ENCODE measurements at regions not wholly inside any gene's neighbourhood (a gene's known extent, or its start where the extent isn't known, plus 50 kb on each side); places are given as distances from the start of the nearest gene placed in this dataset.
A peak's percentile ranks its signal among the peaks of the same experiment; 100 is the strongest.

DNA sequence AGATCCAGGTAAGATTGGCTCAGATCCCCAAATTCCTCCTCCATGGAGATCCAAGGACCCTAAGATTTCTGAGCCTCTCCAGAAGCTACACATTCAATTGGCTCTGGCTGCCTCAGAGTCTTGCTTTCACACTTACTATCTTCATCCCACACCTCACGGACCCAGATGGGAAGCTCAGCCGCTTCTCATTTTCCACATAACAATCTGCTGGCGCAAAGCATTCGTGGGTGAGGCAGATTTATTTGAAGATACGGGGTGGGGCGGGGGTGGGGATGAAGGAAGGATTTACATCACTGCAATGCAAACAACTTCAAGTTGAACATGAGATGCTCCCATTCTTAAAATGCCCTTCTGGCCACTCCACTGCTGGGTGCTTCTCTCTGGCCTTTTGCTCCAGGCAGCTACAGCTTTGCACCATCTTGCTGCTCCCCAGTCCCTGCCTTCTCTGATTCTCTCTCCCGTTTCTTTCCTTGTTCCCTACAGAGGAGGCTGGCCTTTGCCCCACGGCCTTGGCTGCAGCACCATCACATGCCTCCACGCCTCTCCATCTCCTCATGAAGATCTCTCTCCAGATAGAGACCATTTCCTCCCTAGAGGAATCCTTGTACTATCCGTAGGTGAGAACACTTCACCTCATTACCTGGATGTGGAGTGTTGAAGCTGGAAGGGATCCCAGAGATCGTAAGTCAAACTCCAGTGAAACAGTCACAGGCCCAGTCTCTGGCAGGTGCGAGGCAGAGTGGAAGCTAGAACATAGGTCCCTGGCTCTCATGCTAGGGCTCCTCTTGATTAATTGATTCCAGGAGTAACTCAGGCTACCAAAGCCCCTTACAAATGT lies 175.9 kb downstream of the RPLP1 start:
- intact Hi-C loops (cut with DNase I) = no loop called here
- no peak for DNase-seq (ENCODE audit: low spot score)
- no peak for ATAC-seq

DNA sequence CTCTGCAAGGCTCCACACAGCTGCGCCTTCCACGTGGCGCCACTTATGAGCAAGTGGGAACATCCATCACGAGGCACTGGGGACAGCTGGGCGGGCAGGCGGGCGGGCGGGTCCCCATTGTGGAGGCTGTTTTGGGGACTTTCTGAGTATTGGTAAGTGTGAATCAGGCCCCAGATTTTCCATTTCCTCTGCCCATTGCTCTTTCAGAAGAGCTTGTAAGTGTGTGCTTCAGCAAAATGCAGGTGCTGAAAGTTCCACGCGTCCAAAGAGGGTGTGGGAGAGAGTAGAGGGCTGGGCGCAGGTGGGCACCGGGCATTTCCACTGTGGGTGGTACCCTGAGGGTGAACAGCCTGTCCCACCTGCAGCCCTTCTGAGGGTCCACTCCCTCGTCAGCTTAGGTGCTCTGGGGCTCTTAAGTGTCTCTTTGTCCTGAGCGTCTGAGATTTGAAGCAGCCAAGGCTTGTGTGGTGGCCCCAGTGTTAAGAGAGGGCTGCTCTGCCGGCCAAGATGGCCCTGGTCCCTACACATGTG lies 177.1 kb downstream of the RPLP1 start:
- no peak for ATAC-seq

DNA sequence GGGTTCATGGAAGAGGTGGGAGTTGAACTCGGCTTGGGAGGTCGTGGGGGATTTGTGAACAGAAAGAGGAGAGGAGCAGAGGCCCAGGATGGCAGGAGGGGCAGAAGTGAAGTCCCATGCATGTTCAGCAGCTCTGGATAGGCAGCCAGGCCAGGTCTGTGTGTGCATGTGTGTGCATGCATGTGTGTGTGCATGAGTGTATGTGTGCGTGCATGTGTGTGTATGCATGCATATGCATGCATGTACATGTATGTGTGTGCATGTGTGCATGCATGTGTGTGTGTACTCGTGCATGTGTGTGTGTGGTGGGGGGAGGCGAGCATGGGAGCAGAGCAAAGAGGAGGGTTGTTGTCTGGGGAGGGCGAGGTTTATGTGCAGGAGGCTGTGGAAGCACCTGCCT lies 178.4 kb downstream of the RPLP1 start:
- DNase-seq (ENCODE audit: low spot score) (no peak), ATAC-seq (no peak)
- intact Hi-C loops (cut with DNase I) = no loop called here

More for the DNA sequence above, 177.1 kb downstream of the RPLP1 start:
- intact Hi-C loops (cut with DNase I) = no loop called here
- no peak for DNase-seq (ENCODE audit: low spot score)

DNA sequence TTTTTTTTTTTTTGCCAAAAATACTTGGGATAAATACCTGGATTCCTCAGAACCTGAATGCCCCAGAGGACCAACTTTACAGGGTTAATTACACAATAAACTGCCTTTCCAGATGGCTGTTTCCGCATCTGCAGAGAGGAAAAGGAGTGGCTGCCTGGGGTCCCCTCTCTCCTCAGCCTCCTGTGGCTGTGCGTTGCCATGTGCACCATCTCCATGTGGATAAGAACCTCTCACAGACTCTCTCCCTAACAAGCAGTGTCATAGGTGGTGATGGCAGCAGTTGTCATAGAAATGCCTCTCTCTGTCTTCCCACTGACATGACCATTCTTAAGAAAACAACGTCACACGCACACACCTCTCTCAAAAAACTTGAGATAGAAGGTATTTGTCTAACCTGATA lies 179.4 kb downstream of the RPLP1 start:
- ATAC-seq (no peak), DNase-seq (ENCODE audit: low spot score) (no peak)
- intact Hi-C loops (cut with DNase I) = no loop called here

DNA sequence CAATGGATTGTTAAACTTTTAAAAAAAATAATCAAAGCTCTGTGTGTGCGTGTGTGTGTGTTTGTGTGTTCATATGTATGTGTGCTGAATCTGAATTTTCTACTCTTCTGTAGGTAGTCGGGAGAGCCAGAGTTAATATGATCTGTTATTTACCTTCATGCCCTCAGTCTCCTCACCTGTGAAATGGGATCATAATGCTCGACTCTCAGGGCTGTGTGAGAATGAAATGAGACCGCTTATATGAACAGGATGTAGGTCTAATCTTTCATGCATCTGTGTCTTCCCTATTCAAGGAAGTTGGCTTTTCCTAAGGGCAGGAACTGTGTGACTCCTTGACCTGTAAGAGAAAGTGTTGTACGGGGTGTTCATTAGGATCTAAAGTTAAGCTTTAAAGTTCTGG lies 182.2 kb downstream of the RPLP1 start:
- no peak for DNase-seq (ENCODE audit: low spot score)
- intact Hi-C loops (cut with DNase I) = no loop called here
- no peak for ATAC-seq

DNA sequence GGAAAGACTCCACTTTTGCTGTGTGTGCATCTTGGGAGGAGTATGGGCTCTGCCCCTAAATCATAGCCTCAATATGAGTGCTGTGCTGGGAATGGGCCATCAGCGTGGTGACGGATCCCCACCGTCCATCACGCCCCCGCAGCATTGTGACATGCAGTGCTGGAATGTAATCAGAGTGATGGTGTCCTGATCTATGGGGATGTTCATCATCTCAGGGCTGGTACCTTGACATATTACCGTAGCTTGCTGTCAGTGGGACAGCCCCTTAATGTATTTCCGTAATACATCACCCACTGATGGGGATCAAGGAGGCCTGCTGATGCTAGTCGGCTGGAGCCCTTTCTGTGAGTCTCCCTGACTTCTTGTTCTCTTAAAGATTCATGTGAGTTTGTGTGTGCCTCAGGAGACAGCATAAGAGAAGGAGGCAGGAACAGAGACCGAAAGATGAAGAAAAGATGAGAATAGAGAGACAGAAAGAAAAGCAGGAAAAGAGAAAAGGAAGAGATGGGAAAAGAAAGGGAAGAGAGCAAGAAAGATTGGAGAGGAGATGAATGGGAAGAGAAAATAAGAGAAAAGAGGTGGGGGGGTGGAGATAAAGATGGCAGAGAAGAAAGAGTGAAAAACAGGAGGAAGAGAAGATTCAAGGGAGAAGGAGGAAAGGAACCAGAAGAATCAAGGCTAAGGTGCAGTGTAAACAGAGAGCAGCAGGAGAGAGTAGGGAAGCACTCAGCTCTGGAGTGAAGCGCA lies 183.7 kb downstream of the RPLP1 start:
- DNase-seq (ENCODE audit: low spot score) = no peak
- intact Hi-C loops (cut with DNase I) = no loop called here
- ATAC-seq = no peak

DNA sequence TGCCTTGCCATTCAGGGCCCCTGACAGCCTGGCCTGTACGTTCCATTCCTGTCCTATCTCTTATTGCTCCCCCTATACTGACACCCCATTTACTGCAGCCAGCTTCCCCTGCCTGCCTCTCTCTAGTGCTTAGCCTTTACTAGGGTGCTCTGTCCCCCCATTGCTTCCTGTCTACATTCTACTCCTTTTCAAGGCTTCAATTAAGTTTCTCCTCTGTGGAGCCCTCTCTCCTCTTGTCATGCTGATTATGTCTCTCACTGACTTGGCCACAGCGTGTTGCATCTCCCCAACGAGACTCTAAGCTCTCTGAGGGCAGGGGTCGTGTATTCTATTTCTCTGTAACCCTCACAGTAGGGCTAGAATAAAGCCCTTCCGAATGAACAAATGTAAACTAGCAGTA lies 185.2 kb downstream of the RPLP1 start:
- intact Hi-C loops (cut with DNase I) = no loop called here
- no peak for DNase-seq (ENCODE audit: low spot score)
- ATAC-seq = no peak

DNA sequence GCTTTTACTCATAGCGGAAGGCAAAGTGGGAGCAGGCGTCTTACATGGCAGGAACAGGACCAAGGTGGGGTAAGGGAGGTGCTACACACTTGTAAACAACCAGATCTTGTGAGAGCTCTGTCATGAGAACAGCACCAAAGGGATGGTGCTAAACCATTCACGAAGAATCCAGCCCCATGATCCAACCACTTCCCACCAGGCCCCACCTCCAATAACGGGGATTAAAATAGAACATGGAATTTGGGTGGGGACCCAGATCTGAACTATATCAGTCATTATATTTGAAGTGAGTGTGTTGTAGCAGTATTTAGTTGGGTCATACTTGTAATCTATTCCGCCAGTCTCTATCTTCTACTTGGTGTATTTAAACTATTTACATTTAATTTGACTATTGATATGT lies 190.9 kb downstream of the RPLP1 start:
- intact Hi-C loops (cut with DNase I) = no loop called here
- DNase-seq (ENCODE audit: low spot score) = no peak
- no peak for ATAC-seq

DNA sequence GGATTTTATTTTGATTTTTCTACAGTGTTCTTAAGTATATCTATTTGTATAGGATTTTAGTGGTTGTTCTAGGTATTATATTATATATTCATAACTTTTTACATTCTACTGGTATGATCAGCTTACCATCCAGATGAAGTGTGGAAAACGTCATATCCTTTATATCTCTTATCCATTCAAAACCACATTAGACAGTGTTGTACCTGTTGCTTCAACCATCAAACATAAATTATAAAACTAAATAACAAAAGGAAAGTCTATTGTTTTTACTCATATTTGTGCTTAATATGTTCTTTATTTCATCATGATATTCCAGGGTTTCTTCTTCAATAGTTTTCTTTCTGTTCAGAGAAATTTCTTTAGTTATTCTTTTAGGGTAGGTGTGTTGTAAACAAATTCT lies 191.4 kb downstream of the RPLP1 start:
- ATAC-seq = no peak
- DNase-seq (ENCODE audit: low spot score) = no peak
- intact Hi-C loops (cut with DNase I) = no loop called here

DNA sequence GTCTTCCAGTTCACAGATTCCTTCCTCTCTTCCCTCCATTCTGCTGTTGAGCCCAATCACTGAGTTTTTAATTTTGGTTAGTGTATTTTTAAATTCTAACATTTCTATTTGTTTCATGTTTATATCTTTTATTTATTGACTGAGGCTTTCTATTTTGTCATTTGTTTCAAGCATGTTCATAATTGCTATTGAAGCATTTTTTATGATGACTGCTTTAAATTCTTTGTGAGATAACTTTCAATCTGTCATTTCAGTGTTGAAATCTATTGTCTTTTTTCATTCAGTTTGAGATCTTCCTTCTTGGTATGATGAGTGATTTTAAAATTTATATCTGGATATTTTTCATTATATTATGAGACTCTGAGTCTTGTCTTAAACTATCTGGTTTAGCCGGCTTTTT lies 192.3 kb downstream of the RPLP1 start:
- DNase-seq (ENCODE audit: low spot score) = no peak
- no peak for ATAC-seq
- intact Hi-C loops (cut with DNase I) = no loop called here

DNA sequence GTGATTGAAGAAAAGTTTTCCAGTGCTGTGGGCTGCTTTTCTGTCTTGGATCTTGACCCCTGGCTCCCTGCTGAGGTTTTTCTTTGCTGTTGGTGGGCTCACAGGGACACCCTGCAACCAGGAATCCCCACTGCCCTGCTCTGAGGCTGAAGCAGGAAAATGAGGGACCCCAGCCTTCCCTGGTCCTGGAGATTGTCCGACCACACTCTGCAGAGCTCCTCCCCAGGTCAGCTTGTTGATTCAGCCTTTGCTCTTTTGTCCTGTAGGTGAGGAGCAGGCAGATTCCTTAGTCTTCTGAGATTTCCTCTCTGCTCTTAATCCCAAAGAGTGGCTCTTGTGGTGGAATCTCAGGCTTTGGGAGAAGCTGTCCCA lies 194.5 kb downstream of the RPLP1 start:
- intact Hi-C loops (cut with DNase I) = no loop called here
- ATAC-seq (no peak), DNase-seq (ENCODE audit: low spot score) (peak; percentile 8)

DNA sequence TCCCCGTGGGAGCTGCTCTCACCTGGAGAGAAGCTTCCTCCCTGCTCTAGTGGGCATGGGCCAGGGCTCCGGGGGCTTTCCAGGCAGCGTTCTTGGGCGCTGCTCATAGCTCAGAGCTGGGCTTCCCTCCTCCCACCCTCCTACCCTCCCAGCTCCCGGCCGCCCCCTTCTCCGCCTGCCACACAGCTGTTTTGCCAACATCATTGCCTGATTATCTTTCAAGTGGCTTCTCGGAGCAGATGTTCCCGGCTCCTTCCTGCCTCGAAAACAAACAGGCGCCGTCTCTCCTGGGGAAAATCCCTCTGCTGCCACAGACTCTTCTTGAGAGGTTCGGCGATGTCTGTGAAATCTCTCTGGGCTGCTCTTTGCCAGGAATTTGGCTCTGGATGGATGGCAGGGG lies 195.6 kb downstream of the RPLP1 start:
- intact Hi-C loops (cut with DNase I) = no loop called here
- peak; percentile 27 for ATAC-seq
- peak; percentile 56 for DNase-seq (ENCODE audit: low spot score)

DNA sequence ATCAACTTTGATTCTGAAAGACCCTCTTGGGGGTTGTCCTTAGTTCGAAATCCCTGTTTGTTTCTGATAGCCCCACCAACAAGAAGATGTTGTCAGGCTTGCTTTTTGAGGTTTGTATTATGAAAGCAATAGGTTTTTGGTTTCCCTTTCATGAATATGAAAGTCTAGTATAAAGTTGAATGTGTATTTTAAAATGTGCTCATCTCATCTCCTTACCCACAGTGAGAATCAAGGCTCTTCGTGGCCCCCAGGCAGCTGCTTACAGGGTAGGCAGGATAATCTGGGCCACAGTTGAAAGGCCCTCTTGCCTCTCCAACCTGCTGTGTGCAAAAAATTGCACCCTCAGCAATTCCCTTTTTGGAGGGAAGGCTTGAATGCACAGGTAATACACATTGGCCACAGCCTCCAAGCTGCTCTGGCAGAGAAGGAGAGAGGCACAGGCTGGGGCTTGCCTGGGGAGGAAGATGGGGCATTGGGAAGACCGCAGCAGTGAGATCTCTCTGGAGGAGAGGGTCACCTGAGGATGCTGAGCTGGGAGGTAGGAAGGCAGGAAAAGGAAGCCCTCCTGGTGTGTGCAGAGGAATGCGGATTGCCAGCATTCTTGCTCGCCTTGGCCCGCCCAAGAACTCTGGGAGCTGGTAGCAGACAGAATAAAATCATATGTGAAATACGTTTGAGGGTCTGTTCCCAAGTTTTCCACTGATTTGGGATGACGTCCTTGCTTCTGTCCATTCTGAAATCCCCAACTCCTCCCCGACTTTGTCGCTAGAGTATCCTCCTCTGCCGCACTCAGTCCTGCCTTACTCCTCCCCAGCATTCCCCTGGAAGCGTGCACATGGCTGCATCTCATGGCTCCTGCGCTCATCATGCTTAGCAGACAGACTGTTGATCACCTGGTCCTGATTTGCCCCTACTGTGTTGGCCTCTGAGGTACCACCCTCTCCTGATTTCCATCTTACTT lies 196.4 kb downstream of the RPLP1 start:
- intact Hi-C loops (cut with DNase I) = no loop called here
- ATAC-seq (no peak), DNase-seq (ENCODE audit: low spot score) (no peak)

DNA sequence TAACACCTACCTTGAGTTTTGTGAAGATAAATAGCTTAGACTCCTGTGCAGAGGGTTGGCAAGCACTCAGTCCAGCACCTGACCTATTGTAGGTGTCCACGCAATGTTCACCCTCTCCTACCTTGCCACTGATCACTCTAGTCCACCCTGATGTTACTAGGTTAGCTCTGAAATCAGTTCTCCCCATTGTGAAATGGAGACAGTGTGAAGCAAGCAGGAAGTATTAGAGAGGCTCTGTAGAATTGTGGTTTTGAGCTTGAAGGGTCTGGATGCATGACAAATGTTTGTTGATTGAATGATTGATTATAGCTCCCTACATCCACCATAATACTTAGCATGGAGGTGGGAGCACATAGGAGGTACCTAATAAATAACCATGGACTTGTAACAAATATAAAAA lies 199.7 kb downstream of the RPLP1 start:
- DNase-seq (ENCODE audit: low spot score) = no peak
- intact Hi-C loops (cut with DNase I) = loop anchor here (10.0 kb wide), 1 partner anchor 127 kb away; no protein-coding TSS in a partner anchor
- ATAC-seq = no peak

DNA sequence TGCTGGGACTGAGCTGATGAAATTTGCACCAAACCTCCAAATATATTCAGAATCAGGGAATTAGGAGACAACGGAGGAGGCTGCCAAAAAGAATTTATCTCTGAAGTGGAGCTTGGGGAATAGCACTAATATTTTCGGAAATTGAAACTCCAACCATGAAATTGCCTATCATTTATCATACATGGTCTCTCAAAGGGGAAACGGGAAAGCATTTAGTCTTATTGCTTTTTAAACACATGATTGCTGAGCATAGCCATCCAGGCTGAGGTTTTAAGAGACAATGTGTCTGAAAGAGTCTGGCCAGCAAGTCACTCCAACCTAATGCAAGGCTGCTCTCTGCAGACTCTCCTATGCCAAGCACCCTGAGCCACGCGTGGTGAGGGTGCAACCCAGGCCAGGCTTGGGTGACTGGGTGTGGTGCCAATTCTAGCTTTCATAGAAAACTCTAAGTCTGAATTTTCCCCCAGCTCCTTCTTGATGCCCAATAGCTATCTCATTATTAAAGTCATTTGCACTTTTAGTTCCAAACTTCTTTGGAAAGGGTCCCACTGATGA lies 200.2 kb downstream of the RPLP1 start:
- intact Hi-C loops (cut with DNase I) = loop anchor here (10.0 kb wide), 1 partner anchor 128 kb away; no protein-coding TSS in a partner anchor
- DNase-seq (ENCODE audit: low spot score) = no peak

DNA sequence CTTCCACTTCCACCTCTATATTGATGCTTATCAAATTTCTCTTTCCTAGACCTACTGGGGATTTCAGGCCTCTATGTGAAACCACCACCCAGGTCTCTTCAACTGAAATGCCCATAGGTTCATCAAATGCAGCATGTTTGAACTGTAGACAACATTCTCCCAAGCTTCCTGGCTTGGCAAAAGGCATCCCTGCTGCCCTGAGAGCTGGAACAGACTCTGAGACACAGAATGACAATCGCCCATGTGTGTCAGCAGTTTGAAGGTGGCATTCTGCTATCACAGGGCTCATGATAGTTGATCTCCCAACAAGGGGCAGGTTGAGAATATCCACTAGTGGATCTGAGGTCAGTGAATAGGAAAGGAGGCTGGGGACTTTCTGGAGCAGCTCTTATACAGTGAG lies 200.7 kb downstream of the RPLP1 start:
- intact Hi-C loops (cut with DNase I) = loop anchor here (10.0 kb wide), 1 partner anchor 129 kb away; no protein-coding TSS in a partner anchor
- no peak for ATAC-seq

More for the DNA sequence above, 200.2 kb downstream of the RPLP1 start:
- ATAC-seq = peak; percentile 84

DNA sequence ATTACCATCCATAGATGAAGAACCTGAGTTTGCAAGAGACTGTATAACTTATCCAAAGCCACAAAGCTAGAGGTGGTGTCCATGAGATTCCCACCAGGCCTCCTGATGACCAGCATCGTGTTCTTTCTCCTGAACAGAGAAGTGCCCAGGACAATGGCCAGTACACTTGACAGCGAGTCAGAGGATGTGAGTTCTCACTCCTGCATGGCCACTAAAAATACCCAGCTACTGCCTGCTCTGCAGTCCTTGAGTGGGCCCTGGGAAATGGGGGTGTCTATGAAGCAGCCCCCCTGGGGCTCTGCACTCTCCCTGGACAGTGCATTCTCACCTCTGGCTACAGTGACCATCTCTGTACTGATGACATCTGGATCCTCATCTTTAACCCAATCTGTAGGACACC lies 201.2 kb downstream of the RPLP1 start:
- intact Hi-C loops (cut with DNase I) = loop anchor here (10.0 kb wide), 1 partner anchor 129 kb away; no protein-coding TSS in a partner anchor
- ATAC-seq = no peak
- DNase-seq (ENCODE audit: low spot score) = no peak

More for the DNA sequence above, 200.7 kb downstream of the RPLP1 start:
- DNase-seq (ENCODE audit: low spot score) = no peak

DNA sequence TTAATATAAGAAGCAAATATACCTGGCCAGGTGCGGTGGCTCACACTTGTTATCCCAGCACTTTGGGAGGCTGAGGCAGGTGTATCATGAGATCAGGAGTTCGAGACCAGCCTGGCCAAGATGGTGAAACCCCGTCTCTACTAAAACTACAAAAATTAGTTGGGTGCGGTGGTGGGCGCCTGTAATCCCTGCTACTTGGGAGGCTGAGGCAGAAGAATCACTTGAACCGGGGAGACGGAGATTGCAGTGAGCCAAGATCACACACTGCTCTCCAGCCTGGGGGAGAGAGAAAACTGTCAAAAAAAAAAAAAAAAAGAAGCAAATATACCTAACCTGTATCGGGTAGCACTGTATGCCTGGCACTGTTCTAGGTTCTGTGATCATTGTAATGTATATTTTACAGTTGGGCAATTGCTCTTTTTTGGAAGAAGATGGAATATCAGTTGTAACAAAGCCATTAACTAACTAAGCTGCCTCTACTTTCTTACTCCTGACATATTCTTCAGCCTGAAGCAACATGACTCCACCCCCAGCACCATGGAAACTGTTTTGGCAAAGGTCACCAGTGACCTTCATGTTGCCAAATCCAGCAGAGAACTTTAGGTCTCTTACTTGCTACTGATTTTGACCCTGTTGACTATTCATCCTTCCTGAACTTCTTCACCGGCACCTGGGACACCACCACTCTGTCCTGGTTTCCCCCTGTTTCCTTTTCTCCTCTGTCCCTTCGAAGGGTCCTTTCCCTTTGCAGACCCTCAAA lies 203.8 kb downstream of the RPLP1 start:
- no peak for ATAC-seq
- intact Hi-C loops (cut with DNase I) = loop anchor here (10.0 kb wide), 1 partner anchor 132 kb away; no protein-coding TSS in a partner anchor
- DNase-seq (ENCODE audit: low spot score) = no peak

Measured in sciatic nerve (tissue), 2 donors.